H9 (cell line): ENCODE measurements at regions not wholly inside any gene's neighbourhood (a gene's known extent, or its start where the extent isn't known, plus 50 kb on each side); places are given as distances from the start of the nearest gene placed in this dataset.

Source experiments
- DNase-seq: peaks from one replicate; pipeline ENCODE4 v3.0.0-alpha.2; 2017
- H2AFZ ChIP-seq: one replicate; pipeline ENCODE4 v1.6.1; 2013; ENCODE audit warnings: mild to moderate bottlenecking, low read length, control low read depth, moderate library complexity
- H2AK5ac ChIP-seq: 2 replicates; pipeline ENCODE4 v1.6.1; 2013; ENCODE audit warnings: low read length, control low read depth, mixed read lengths; ENCODE audit not compliant: insufficient read length
- H2BK120ac ChIP-seq: one replicate; pipeline ENCODE4 v1.6.1; 2013; ENCODE audit warnings: low read depth, mild to moderate bottlenecking, low read length, control low read depth, inconsistent platforms; ENCODE audit not compliant: poor library complexity, severe bottlenecking
- H2BK12ac ChIP-seq: 2 replicates; pipeline ENCODE4 v1.6.1; 2013; ENCODE audit warnings: low read length, control low read depth, mixed read lengths, low read depth; ENCODE audit not compliant: insufficient read length
- H2BK15ac ChIP-seq: 2 replicates; pipeline ENCODE4 v1.6.1; 2013; ENCODE audit warnings: low read depth, low read length, control low read depth
- H2BK20ac ChIP-seq: one replicate; pipeline ENCODE4 v1.6.1; 2013; ENCODE audit warnings: low read depth, mild to moderate bottlenecking, low read length, control low read depth, inconsistent platforms; ENCODE audit not compliant: poor library complexity, severe bottlenecking
- H2BK5ac ChIP-seq: 2 replicates; pipeline ENCODE4 v1.6.1; 2013; ENCODE audit warnings: low read length, control low read depth, mixed read lengths; ENCODE audit not compliant: insufficient read length
- H3K14ac ChIP-seq: 2 replicates; pipeline ENCODE4 v1.6.1; 2013; ENCODE audit warnings: low read length, control low read depth; ENCODE audit not compliant: insufficient read depth
- H3K18ac ChIP-seq: 2 replicates; pipeline ENCODE4 v1.6.1; 2013; ENCODE audit warnings: low read depth, mild to moderate bottlenecking, mixed read lengths, low read length, control low read depth; ENCODE audit not compliant: insufficient read length
- H3K23ac ChIP-seq: 2 replicates; pipeline ENCODE4 v1.6.1; 2013; ENCODE audit warnings: low read length, control low read depth, mixed read lengths, low read depth; ENCODE audit not compliant: insufficient read length
- H3K23me2 ChIP-seq: 2 replicates; pipeline ENCODE4 v1.6.1; 2013; ENCODE audit warnings: low read depth, mild to moderate bottlenecking, mixed read lengths, low read length, control low read depth; ENCODE audit not compliant: insufficient read length, poor library complexity, severe bottlenecking
- H3K27ac ChIP-seq: 2 replicates; pipeline ENCODE4 v1.5.1; 2013; ENCODE audit warnings: low read length, control low read depth, mixed read lengths, low read depth; ENCODE audit not compliant: insufficient read length
- H3K27me3 ChIP-seq: 2 replicates; pipeline ENCODE4 v1.6.1; 2013; ENCODE audit warnings: low read length, control low read depth, inconsistent platforms; ENCODE audit not compliant: insufficient read depth
- H3K4ac ChIP-seq: 2 replicates; pipeline ENCODE4 v1.6.1; 2013; ENCODE audit warnings: low read depth, mild to moderate bottlenecking, control low read depth, inconsistent platforms, low read length, moderate library complexity
- H3K4me1 ChIP-seq: 2 replicates; pipeline ENCODE4 v1.6.1; 2013; ENCODE audit warnings: low read length, control low read depth, inconsistent platforms; ENCODE audit not compliant: insufficient read depth
- H3K4me2 ChIP-seq: 2 replicates; pipeline ENCODE4 v1.6.1; 2013; ENCODE audit warnings: low read length, control low read depth, mixed read lengths; ENCODE audit not compliant: insufficient read length, insufficient read depth
- H3K56ac ChIP-seq: 2 replicates; pipeline ENCODE4 v1.6.1; 2013; ENCODE audit warnings: low read depth, mild to moderate bottlenecking, mixed read lengths, low read length, control low read depth; ENCODE audit not compliant: insufficient read length
- H3K79me1 ChIP-seq: 2 replicates; pipeline ENCODE4 v1.6.1; 2013; ENCODE audit warnings: low read depth, mild to moderate bottlenecking, moderate library complexity, low read length, control low read depth, inconsistent platforms; ENCODE audit not compliant: insufficient read depth, poor library complexity, severe bottlenecking
- H3K79me2 ChIP-seq: 2 replicates; pipeline ENCODE4 v1.6.1; 2013; ENCODE audit warnings: low read length, control low read depth, inconsistent platforms; ENCODE audit not compliant: insufficient read depth
- H3K9ac ChIP-seq: 2 replicates; pipeline ENCODE4 v1.6.1; 2013; ENCODE audit warnings: low read length, control low read depth, mixed read lengths; ENCODE audit not compliant: insufficient read length; ENCODE audit errors: extremely low read depth
- H3K9me3 ChIP-seq: one replicate; pipeline ENCODE4 v1.6.1; 2013; ENCODE audit warnings: low read depth, low read length, inconsistent platforms; ENCODE audit not compliant: control insufficient read depth
- H3T11ph ChIP-seq: one replicate; pipeline ENCODE4 v1.6.1; 2013; ENCODE audit warnings: mild to moderate bottlenecking, low read length, control low read depth, inconsistent platforms
- H4K20me1 ChIP-seq: one replicate; pipeline ENCODE4 v1.6.1; 2013; ENCODE audit not compliant: control insufficient read depth, insufficient read length, insufficient read depth
- H4K5ac ChIP-seq: 2 replicates; pipeline ENCODE4 v1.6.1; 2013; ENCODE audit warnings: low read depth, mild to moderate bottlenecking, mixed read lengths, low read length, control low read depth; ENCODE audit not compliant: insufficient read length
- H4K8ac ChIP-seq: replicated peaks from 2 replicates; pipeline ENCODE4 v1.6.1; 2013; ENCODE audit warnings: low read length, control low read depth, mixed read lengths, low read depth; ENCODE audit not compliant: insufficient read length
- H4K91ac ChIP-seq: 2 replicates; pipeline ENCODE4 v1.6.1; 2013; ENCODE audit warnings: low read depth, mild to moderate bottlenecking, moderate library complexity, mixed read lengths, low read length, control low read depth; ENCODE audit not compliant: insufficient read length
- H3K27ac Mint-ChIP-seq, 3 experiments: 2 replicates in 2 of 3; 3 replicates in 1 of 3; pipeline ENCODE4 v1.8.0; 2020 to 2021; ENCODE audit warnings: mixed read lengths in 3 of 3, mild to moderate bottlenecking in 1 of 3, moderate library complexity in 1 of 3
- H3K27me3 Mint-ChIP-seq: 2 replicates; pipeline ENCODE4 v1.8.0; 2021; ENCODE audit warnings: low read depth, mild to moderate bottlenecking, moderate library complexity, mixed read lengths
- H3K36me3 Mint-ChIP-seq, 3 experiments: 2 replicates in 2 of 3; 3 replicates in 1 of 3; pipeline ENCODE4 v1.8.0; 2020 to 2021; ENCODE audit warnings: low read depth in 3 of 3, mixed read lengths in 3 of 3; ENCODE audit not compliant: insufficient read depth in 1 of 3
- H3K4me1 Mint-ChIP-seq, 2 experiments: 2 replicates each; pipeline ENCODE4 v1.8.0; 2020; ENCODE audit warnings: mixed read lengths in 2 of 2
- H3K4me3 Mint-ChIP-seq, 2 experiments: 2 replicates in 1 of 2; 3 replicates in 1 of 2; pipeline ENCODE4 v1.8.0; 2020 to 2021; ENCODE audit warnings: mild to moderate bottlenecking in 2 of 2, mixed read lengths in 2 of 2, moderate library complexity in 1 of 2
- H3K9me3 Mint-ChIP-seq, 2 experiments: 2 replicates in 1 of 2; 3 replicates in 1 of 2; pipeline ENCODE4 v1.8.0; 2020; ENCODE audit warnings: mild to moderate bottlenecking in 2 of 2, mixed read lengths in 2 of 2, moderate library complexity in 1 of 2
- CTCF ChIP-seq: fragments of 200-600 bp; sonication (generic); conservative IDR thresholded peaks from 3 replicates; pipeline ENCODE4 v1.8.0; 2021; ENCODE audit warnings: antibody characterized with exemption, mild to moderate bottlenecking
- WGBS: extraction: QIAGEN DNeasy Blood & Tissue Kit; methylation state at CpG from one replicate; pipeline ENCODE4 v1.1.7; 2013; ENCODE audit warnings: missing lambda C conversion rate, low lambda C conversion rate, mixed read lengths; ENCODE audit not compliant: insufficient read length; ENCODE audit errors: extremely low coverage; 5-methylcytosine and 5-hydroxymethylcytosine counted together

GRCh38 chr6:126094411-126094810, 108.1 kb downstream of the TRMT11 start:
- Mint-ChIP-seq H3K4me1 (peaks cover 14 to 21% of the 10 kb centered on the region in 2 experiments), H3K27me3 (no peaks in the 10 kb centered on the region), H3K27ac (no peak overlapping the region), H3K36me3 (peaks cover 0 to 1% (median 0%) of the 10 kb centered on the region in 3 experiments; a peak in 1 of 7 replicates), H3K9me3 (no peaks in the 10 kb centered on the region), H3K4me3 (no peak overlapping the region)
- Histone ChIP-seq H2AK5ac (no peak overlapping the region), H3K4me1 (peaks cover 4% of the 10 kb centered on the region; the same call in 1 of the 2 replicates), H2BK20ac (no peak overlapping the region), H3T11ph (no peak overlapping the region), H3K23ac (no peak overlapping the region), H2BK120ac (no peak overlapping the region), H3K9ac (no peak overlapping the region), H2BK15ac (no peak overlapping the region), H4K8ac (no peak overlapping the region), H3K79me2 (no peaks in the 10 kb centered on the region), H3K23me2 (no peaks in the 10 kb centered on the region), H3K79me1 (no peaks in the 10 kb centered on the region), H3K56ac (no peak overlapping the region), H2AFZ (no peak overlapping the region), H3K27me3 (no peaks in the 10 kb centered on the region), H4K20me1 (no peaks in the 10 kb centered on the region), H3K4ac (no peak overlapping the region), H3K18ac (no peak overlapping the region), H4K5ac (no peak overlapping the region), H3K27ac (no peak overlapping the region), H4K91ac (no peak overlapping the region), H2BK5ac (no peak overlapping the region), H3K14ac (no peak overlapping the region), H2BK12ac (no peak overlapping the region), H3K4me2 (no peak overlapping the region), H3K9me3 (no peaks in the 10 kb centered on the region)
- no peak for DNase-seq
- no CpG with 5 or more reads among the region's 4 CpGs for WGBS
- no peak for TF ChIP-seq CTCF
